ENCODE measurements at regions not wholly inside any gene's neighbourhood (a gene's known extent, or its start where the extent isn't known, plus 50 kb on each side); places are given as distances from the start of the nearest gene placed in this dataset.

DNA sequence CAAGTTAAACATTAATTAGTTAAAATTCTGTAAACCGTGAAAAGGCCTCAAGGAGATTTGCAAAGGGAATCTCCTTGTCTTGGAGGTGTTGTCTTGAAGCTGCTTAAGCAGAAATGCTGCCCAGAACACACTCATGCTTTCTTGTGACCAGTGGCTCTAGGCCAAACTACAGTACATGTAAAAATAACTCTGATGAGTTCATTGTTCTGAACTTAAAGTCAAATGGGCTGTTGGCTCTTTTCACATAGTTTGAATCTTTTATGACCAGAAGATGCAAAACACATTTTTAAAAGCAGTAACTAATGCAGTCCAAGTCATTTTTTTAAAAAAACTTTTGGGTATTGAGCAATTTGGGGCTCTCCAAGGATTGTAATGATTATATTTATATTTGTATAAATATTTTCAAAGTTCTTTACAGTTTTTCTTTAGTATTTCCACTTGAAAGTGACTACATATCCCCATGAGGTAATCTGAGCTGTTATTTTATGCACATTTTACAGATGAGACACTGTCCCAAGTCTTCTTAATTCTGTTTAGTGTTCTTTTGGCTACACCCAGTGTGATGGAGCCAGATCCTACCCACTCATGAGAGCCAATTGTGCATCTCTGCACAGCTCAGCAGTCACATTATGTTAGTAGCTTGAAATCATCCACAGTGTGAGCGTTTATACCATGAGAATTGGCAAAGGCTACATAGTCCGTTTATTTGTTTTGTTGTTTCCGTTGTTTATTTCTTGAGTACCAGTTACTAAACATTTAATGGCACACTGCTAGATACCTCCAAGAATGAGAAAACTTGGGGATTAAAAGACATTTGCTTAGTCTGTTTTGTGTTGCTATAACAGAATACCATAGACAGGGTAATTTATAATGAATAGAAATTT lies 112.8 kb upstream of the ATXN3L start (continued):
- TF ChIP-seq, protein P1, sequence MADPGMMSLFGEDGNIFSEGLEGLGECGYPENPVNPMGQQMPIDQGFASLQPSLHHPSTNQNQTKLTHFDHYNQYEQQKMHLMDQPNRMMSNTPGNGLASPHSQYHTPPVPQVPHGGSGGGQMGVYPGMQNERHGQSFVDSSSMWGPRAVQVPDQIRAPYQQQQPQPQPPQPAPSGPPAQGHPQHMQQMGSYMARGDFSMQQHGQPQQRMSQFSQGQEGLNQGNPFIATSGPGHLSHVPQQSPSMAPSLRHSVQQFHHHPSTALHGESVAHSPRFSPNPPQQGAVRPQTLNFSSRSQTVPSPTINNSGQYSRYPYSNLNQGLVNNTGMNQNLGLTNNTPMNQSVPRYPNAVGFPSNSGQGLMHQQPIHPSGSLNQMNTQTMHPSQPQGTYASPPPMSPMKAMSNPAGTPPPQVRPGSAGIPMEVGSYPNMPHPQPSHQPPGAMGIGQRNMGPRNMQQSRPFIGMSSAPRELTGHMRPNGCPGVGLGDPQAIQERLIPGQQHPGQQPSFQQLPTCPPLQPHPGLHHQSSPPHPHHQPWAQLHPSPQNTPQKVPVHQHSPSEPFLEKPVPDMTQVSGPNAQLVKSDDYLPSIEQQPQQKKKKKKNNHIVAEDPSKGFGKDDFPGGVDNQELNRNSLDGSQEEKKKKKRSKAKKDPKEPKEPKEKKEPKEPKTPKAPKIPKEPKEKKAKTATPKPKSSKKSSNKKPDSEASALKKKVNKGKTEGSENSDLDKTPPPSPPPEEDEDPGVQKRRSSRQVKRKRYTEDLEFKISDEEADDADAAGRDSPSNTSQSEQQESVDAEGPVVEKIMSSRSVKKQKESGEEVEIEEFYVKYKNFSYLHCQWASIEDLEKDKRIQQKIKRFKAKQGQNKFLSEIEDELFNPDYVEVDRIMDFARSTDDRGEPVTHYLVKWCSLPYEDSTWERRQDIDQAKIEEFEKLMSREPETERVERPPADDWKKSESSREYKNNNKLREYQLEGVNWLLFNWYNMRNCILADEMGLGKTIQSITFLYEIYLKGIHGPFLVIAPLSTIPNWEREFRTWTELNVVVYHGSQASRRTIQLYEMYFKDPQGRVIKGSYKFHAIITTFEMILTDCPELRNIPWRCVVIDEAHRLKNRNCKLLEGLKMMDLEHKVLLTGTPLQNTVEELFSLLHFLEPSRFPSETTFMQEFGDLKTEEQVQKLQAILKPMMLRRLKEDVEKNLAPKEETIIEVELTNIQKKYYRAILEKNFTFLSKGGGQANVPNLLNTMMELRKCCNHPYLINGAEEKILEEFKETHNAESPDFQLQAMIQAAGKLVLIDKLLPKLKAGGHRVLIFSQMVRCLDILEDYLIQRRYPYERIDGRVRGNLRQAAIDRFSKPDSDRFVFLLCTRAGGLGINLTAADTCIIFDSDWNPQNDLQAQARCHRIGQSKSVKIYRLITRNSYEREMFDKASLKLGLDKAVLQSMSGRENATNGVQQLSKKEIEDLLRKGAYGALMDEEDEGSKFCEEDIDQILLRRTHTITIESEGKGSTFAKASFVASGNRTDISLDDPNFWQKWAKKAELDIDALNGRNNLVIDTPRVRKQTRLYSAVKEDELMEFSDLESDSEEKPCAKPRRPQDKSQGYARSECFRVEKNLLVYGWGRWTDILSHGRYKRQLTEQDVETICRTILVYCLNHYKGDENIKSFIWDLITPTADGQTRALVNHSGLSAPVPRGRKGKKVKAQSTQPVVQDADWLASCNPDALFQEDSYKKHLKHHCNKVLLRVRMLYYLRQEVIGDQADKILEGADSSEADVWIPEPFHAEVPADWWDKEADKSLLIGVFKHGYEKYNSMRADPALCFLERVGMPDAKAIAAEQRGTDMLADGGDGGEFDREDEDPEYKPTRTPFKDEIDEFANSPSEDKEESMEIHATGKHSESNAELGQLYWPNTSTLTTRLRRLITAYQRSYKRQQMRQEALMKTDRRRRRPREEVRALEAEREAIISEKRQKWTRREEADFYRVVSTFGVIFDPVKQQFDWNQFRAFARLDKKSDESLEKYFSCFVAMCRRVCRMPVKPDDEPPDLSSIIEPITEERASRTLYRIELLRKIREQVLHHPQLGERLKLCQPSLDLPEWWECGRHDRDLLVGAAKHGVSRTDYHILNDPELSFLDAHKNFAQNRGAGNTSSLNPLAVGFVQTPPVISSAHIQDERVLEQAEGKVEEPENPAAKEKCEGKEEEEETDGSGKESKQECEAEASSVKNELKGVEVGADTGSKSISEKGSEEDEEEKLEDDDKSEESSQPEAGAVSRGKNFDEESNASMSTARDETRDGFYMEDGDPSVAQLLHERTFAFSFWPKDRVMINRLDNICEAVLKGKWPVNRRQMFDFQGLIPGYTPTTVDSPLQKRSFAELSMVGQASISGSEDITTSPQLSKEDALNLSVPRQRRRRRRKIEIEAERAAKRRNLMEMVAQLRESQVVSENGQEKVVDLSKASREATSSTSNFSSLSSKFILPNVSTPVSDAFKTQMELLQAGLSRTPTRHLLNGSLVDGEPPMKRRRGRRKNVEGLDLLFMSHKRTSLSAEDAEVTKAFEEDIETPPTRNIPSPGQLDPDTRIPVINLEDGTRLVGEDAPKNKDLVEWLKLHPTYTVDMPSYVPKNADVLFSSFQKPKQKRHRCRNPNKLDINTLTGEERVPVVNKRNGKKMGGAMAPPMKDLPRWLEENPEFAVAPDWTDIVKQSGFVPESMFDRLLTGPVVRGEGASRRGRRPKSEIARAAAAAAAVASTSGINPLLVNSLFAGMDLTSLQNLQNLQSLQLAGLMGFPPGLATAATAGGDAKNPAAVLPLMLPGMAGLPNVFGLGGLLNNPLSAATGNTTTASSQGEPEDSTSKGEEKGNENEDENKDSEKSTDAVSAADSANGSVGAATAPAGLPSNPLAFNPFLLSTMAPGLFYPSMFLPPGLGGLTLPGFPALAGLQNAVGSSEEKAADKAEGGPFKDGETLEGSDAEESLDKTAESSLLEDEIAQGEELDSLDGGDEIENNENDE (IDR thresholded peaks at IDR 0.05; ENCODE audit: insufficient replicate concordance, low read length): no peak
- no peak for TF ChIP-seq KDM5A (IDR thresholded peaks at IDR 0.05; ENCODE audit: low read length)
- TF ChIP-seq CHD1 (IDR thresholded peaks at IDR 0.05; ENCODE audit: low read depth, low read length): no peak
- TF ChIP-seq RNF2 (IDR thresholded peaks at IDR 0.05; ENCODE audit: borderline replicate concordance, low read depth, low read length, missing control alignments, poor library complexity, severe bottlenecking): no peak
- no peak for TF ChIP-seq JUN (IDR thresholded peaks at IDR 0.05; ENCODE audit: low read depth, low read length)
- no peak for TF ChIP-seq POU5F1 (IDR thresholded peaks at IDR 0.05; ENCODE audit: low read depth, low read length)
- TF ChIP-seq YY1 (IDR thresholded peaks at IDR 0.05; ENCODE audit: low read depth, low read length): no peak
- TF ChIP-seq PHF8 (conservative IDR thresholded peaks at IDR 0.05; ENCODE audit: low read depth, low read length): no peak
- TF ChIP-seq CHD2 (IDR thresholded peaks at IDR 0.05; ENCODE audit: low read length): no peak
- no peak for TF ChIP-seq RXRA (IDR thresholded peaks at IDR 0.05; ENCODE audit: insufficient read depth, low read depth, low read length)

Data from H1 (cell line).